Posterior cingulate gyrus (tissue), 11 donors: ENCODE measurements at regions not wholly inside any gene's neighbourhood (a gene's known extent, or its start where the extent isn't known, plus 50 kb on each side); places are given as distances from the start of the nearest gene placed in this dataset.
A peak's percentile ranks its signal among the peaks of the same experiment; 100 is the strongest.

Experiments used
- DNase-seq, 10 donors: peaks; one replicate each; pipeline versions ENCODE4 v3.0.0 to v3.0.0-alpha.2; 2020 to 2021; ENCODE audit warnings: mixed read lengths in 3 of 10
- intact Hi-C: fragments of 100-400 bp; cut with DNase I; formaldehyde crosslinking; loops from one replicate; pipeline ENCODE4 v1.15.1; 2023

DNA sequence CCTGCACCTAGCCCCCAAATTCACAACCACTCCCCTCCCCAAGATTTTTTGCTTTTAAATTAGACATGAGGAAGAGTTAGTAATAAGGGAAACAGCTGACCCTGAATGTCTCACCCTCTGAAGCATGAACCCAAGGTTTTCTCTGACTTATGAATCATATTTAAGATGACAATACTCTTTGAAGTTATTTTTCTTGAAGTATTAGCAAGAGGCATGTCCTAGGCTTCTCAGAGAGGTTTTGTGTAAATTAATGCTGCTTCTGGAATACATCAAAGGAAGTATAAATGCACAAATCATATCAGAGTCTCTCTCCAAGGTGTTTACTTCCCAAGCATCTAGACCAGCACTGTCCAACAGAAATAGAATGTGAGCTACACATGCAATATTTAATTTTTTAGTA lies 408.1 kb upstream of the MARCKS start:
- intact Hi-C loops, result no loop called here
- DNase-seq, result no peak

DNA sequence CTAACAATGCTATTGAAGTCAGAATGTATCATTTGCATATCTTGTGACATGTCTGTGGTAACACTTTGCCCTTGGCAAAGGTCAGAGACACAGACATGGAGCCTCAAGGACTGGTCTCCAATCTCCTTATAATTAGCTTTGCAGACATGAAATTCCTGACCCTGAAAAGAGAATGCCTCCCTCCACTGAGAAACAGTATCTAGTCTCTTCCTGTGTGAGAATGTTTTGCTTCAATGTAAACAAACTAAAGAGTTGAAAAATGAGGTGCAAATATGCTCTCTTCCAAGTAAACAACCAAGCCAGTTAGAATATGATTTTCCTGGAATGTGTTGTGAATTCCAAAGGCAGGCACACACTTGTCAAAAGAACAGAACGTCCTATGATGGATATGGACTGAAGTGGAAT lies 407.1 kb upstream of the MARCKS start:
- intact Hi-C loops, result no loop called here
- no peak for DNase-seq

DNA sequence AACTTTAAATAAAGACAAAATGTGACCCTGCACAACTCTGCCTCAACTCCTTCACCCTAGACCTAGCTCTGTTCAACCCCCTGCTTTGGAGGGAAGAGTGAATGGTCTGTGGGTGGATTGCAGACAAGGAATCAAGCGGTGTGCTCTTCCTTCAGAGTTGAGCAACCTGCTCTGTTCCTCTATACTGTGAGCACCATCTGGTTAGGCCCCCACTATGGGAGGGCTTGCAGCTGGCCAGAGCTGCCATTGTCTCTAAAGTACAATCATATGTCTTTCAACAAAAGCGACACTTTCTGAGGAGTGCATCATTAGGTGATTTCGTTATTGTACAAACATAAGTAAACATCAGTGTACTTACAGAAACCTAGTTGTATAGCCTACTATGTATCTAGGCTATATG lies 406.1 kb upstream of the MARCKS start:
- no peak for DNase-seq
- intact Hi-C loops, result no loop called here

DNA sequence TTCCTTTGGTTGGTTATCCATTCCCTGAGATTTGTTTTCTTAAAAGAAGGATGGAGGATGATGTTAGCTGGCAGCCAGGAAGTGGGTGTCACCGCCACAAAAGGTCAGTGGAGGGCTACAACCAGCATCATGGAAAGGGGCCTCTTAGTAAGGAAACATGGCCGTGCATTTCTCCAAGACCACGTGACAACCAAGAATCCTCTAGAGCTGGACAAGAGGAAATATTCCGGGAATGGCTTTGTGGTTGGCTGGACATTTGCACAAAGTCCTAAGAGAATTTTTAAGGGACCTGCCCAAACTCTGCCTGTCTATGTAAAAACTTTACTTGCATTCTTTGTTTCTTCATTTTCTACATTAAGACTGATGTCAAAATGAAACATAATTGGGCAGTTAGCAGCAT lies 399.9 kb upstream of the MARCKS start:
- DNase-seq, result no peak
- intact Hi-C loops, result no loop called here

DNA sequence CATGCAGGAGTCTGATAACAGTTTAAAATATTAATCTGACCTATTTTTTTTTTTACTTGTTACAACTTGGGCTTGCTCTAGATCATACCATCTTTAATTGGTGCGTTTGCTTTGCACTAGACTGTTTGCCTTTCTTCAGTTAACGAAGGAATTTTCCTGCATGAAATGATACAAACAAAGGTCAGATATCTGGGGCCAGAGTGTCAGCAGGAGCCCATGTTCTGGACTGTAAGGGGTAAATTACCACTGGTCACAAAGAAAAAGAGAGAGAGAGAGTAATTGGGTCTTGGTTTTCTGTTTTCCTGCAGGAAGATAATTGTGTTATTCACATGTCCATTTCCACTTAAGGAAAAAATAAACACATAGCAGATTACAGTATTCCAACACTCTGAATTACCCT lies 399.4 kb upstream of the MARCKS start:
- intact Hi-C loops, result no loop called here

DNA sequence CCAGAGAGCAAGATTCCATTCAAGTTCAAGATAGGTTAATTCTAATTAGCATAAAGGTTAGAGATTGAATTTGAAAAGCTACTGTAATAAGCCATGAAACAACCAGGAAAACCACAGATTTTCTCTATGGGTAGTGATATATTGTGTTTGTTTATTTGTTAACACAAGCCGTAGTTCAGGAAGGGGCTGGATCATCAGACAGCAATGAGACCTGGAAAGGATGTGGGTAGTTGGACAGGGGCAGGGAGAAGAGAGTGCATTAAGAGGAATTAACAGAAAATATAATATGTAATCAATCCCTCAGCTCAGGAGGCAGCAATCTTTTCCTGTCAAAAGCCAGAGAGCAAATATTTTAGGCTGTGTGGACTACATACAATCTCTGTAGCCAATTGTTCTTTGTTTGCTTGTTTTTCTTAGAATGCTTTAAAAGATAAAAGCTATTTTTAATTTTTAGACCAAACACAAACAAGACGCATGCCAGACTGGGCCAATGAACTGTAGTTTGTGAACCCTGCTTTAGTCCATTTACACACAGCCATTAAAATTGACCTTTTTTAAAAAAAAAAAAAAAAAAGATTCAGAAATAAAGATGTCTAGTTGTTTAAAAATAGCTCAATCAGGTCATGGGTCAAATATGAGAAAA lies 398.7 kb upstream of the MARCKS start:
- intact Hi-C loops, result no loop called here
- no peak for DNase-seq

More for the DNA sequence above, 399.4 kb upstream of the MARCKS start:
- DNase-seq, result no peak

DNA sequence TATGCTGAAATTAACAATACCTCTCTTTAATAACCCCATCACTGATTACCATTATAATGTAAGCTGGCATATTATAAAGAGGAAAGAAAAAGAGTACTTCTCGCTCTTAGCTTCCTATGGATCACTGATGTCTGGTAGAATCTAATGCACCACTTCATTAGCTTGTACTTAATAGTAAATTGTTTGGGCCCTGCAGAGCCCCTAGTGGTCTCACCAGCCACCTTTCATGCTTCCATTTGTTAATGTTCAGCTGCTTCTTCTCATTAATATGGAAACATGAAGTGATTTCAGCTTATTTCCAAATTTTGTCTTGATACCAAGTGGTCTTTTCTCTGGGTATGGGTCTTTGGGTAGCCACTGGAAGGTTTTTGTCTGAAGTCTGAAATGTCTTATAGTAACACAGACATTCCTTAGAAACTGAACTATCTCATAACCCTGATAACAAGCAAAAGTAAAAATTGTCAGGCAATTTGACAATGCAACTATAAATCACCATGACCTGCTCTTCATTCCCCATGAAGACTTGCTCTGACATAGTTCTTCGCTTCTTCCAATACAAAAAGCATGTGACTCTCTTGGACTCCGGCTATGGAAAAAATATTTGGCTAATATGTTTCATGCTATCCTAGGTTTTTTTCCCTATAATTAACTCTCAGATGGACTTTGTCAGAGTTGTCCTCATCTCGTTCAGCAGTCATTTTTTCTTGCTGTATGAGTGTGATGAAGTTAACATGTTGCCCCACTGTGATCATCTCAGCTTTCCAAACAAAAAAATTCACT lies 395.8 kb upstream of the MARCKS start:
- intact Hi-C loops, result no loop called here
- no peak for DNase-seq

DNA sequence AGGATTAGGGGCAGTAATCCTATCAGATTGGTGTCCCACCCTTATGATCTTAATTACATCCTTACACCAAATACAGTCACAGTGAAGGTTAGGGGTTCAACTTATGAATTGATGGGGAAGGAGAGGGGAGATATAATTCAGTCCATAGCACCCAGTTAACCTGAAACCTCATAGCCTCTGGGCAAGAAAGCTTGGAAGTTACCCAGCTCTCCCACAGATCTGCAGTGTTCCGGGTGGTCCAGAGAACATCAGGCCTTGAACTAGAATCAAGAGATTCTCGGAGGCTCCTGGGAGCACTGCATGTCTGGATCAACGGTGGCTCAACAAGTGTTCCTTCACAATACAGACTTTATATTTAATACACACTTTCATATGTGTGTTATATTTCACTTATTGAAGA lies 392.6 kb upstream of the MARCKS start:
- intact Hi-C loops, result no loop called here
- DNase-seq, result no peak

DNA sequence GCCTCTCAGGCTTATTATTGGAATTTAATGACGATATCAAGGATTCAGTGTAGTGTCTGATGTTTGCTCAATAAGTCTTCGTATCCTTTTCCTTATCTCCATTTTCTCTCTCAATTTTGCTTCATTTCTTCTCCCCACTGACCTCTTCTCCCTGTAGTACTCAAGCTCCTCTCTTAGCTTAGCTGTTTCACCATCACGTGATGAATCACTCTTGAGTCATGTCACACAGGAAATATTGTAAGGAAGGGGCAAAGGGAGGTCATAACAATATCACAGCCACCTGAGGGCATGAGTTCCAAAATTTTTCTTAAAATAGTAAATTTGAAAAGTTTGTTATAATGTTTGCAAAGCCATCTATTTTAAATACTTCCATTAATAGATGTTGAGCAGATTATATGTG lies 392.2 kb upstream of the MARCKS start:
- DNase-seq, result no peak
- intact Hi-C loops, result no loop called here

DNA sequence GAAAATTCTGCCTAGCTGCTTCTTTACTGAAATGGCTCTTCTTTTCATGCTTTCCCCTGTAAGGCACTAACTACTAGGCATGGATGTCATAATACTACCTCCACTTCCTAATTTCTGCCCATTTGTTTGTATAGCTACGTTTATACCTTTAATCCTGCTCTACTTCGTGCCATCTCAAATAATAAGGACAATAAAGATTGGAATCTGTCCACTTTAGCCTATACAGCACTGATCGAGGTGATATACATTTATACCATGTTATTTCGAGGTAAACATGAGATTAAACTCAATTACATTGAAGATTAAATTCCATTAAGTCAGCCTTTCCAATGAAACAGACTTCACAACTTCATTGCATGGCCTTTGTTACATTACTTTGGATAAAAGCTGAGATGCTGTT lies 390.6 kb upstream of the MARCKS start:
- intact Hi-C loops, result no loop called here

DNA sequence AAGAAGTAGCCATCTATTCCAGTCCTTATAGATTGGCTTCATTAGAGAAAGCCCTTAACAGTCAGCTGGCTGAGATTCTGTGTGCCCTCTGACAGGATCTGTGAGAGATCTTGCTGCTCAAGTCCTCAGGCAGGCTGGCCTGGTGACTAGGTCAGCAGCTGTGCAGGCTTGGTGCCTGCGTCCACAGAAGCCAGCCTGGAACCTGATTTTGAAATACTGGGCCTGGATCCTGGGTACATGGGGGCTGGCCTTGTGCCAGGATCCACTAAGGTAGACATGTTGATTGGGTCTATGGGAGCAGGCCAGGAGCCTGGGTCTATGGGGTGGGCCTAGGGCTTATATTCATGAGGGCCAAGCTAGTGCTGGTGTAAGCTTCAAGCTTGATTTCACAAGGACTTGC lies 381.8 kb upstream of the MARCKS start:
- DNase-seq, result peak in 1 of 10 donors; percentile 76
- intact Hi-C loops, result no loop called here

More for the DNA sequence above, 390.6 kb upstream of the MARCKS start:
- DNase-seq, result no peak

DNA sequence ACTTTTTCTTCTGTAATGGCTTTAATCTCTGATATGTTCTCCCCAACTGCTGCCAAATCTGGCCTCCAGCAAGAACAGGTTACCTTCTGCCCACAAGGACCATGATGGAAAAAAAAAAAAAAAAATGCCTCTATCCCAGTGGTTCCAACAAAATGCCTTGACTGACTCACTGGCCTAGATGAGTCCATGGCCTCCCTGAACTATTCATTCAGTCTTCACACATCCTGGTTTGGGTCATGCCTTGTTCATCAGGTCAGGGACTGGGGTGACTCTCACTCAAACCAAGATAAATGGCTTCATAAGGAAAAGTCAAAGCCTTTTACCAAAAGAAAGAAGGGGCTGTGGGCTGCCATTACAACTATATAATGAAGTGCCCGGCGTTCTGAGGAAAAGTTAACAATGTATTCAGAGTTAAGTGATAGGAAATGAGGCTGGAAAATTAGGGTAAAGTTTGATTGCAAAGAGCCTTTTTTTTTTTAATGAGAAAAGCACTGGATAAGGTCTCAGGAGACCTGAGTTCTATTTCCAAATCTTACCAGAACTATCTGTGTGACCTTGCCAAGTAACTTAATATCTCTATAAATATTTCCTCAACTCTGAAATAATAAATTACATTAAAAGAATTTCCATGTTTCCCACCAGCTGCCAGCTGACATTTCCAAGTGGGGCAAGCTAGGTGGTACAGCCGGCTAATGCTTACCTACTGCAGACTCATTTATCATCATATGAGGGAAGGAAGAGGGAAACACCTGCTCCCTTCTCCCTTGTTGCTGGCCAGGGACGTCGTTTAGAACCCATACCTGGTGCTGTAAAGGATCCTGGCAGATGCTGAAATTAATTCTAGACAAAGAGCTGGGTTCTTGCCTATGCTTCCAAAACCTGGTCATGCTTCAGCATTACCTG lies 380.0 kb upstream of the MARCKS start:
- intact Hi-C loops, result no loop called here
- DNase-seq, result no peak

DNA sequence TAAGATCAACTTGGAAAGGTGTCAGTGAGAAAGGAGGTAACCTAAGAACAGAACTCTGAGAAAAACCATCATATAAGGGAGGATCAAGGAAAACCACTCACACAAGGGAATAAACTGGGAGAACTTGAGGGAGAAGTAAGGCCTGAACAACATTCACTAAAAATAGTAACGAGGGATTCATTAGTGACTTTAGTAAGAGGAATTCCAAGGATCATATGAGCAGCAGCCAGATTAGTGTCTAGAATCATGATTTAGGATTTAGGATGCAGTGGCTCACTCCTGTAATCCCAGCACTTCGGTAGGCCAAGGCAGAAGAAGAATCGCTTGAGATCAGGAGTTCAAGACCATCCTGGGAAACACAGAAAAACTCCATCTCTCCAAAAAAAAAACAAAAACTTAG lies 376.5 kb upstream of the MARCKS start:
- intact Hi-C loops, result no loop called here
- no peak for DNase-seq

DNA sequence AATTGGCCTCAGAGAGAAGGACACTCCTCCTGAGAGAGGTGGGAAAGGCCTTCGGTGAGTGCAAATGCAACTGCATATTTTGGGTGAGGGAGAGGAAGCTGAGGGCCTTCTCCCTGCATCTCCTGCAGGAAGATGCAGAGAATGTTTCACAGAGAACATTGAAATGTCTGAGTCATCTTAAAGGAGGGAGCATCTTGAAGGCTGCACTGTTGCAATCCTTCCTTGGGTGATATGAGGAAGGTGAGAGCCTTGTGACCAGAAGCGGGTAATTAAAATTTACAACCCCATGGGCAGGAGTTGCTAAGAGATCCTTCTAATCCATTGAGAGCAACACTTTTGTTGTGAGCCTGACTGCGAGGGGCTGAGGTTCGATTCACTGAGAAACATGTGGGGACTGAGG lies 375.7 kb upstream of the MARCKS start:
- intact Hi-C loops, result no loop called here
- DNase-seq, result no peak

DNA sequence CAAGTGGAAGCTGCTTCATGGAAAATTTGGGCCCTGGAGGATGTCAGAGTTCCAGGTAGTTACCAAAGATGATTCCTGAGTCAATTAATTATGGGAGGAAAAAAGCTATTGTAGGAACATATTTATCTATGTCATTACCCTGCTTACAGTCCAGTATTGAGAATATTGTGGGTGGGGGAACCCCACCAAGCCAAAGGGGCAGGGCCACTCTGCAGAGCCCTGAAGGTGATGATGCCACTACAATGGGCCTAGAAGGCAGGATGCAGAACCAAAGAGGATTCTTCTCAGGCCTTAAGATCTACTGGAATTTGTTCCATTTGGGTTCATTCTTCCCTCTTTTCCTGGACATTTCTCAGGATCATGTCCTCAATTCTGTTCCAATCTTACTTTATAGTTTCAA lies 375.2 kb upstream of the MARCKS start:
- no peak for DNase-seq
- intact Hi-C loops, result no loop called here

DNA sequence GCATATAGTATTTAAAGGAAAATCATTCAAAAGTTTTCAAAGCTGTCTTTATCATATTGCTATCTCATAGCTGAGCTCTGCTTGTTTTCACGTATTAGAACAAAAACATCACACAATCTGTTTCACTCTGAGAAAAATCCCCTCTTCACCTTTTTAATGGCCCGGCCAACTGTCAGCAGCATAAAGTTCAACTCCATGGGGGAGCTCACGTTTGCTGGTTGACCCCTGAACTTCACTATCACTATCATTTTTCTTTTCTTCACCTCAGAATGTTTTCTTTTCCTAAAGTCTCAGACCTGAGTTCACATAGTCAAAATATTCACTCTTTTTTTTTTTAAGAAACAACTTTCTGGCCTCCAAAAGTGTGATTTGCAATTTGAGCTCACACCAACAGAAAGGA lies 374.4 kb upstream of the MARCKS start:
- intact Hi-C loops, result no loop called here
- no peak for DNase-seq

DNA sequence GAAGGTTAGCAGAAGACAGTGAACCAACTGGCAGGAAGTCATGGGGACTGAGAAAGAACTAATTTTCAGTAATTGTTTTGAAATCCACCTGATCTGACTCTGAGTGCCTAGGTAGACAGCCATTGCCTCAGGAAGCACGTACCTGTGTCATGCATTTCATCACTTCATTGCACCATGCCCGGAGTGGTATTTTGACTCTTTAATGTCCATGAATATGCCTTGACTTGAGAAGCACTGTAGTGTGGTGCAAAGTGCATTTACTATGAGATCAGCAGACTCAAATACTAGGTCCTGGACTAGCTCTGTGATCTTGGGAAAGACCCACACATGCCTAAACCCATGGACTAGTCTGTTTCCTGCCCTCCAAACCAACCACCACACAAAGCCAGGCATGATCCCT lies 370.9 kb upstream of the MARCKS start:
- DNase-seq, result no peak
- intact Hi-C loops, result no loop called here

DNA sequence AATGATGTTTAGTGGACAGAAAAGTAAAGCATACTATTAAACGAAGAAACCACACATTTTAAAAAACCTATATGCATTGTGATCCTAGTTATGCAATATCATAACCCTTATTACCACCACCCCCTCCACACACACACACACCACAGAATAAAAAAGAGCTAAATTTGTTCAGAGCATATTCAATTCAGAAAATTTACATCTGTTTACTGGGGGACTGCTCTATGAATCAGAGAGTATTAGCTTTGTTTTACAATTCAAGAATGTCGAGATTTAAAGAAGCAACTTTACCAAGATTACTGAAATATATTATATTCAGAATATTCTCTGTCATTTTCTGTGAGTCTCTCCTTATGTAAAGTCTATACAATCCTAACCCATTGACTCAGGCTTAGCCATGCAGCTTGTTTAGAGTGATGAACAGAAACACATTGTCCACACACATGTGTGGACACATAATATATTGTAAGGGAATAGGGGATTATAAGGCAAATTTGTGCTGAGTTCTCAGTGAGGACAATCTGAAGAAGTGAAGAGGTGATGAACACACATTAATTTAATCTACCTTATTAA lies 369.6 kb upstream of the MARCKS start:
- DNase-seq, result no peak
- intact Hi-C loops, result no loop called here

DNA sequence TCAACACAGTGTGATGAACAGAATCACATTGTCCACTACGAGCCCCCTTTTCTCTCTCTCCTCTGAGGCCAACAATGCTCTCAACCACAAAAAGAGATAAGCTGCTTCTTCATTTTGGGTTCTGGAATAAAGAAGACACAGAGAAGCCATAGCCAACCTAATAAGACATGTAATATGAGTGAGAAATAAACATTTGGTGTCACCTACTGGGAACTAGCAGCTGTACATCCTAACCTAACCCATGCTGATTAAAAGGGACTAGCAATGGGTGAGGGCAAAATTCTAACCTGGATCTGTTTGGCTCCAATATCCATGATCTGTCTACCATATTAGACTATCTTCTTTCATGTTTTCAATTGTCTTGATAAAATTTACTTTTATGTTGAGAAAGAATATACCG lies 369.1 kb upstream of the MARCKS start:
- intact Hi-C loops, result no loop called here
- no peak for DNase-seq

DNA sequence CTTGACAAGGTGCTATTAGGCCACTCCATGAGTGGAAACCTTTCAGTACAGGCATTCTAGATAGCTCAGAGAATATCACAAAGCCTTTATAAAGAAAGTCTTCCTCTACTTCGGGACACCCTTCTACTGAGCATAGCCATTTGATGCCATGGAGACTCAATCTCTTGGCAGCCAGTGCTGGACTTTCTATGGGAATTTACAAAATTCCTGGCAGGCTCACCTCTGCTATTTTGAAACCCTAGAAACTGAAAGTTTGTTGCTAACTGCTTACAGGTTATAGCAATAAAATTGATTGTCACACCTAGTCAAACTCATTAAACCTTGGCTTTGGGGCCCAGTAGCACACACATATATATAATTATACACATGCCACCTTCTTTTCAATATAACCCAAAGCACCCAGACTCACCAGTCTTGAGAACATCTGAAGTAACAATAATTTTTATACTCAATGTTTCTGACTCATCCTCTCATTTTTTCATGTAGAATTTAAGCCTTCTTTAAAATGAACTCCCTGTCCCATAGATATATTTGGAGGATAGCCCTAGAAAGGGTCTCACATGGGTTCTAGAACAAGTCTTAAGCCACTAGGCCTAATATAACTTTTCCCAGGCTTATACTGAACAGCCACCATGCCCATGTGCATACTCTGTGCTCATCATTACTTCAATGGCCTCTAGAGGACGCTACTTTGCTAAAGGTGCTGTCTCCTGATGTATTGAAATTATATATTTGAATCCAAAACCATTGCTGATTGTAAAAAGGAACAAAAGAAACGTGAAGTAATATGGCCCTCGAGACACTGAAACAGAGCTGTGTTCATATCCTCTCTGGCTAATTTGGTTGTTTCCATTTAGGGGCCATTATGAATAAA lies 368.1 kb upstream of the MARCKS start:
- intact Hi-C loops, result no loop called here
- DNase-seq, result no peak
